Dendritic cell treated with granulocyte-macrophage colony-stimulating factor and Interleukin-4, amounts not matched to agents 40 ng/mL and 50 ng/mL, for 4 days (primary cell): ENCODE measurements at regions not wholly inside any gene's neighbourhood (a gene's known extent, or its start where the extent isn't known, plus 50 kb on each side); places are given as distances from the start of the nearest gene placed in this dataset.

ENCODE experiments used
- H3K27ac Mint-ChIP-seq: one replicate; pipeline ENCODE4 v1.8.0; 2022; ENCODE audit warnings: mild to moderate bottlenecking, mixed read lengths
- H3K27me3 Mint-ChIP-seq: one replicate; pipeline ENCODE4 v1.8.0; 2022; ENCODE audit warnings: mild to moderate bottlenecking, mixed read lengths
- H3K36me3 Mint-ChIP-seq: one replicate; pipeline ENCODE4 v1.8.0; 2022; ENCODE audit warnings: low read depth, mixed read lengths
- H3K4me1 Mint-ChIP-seq: one replicate; pipeline ENCODE4 v1.8.0; 2022; ENCODE audit warnings: low read depth, mixed read lengths
- H3K4me3 Mint-ChIP-seq: one replicate; pipeline ENCODE4 v1.8.0; 2022; ENCODE audit warnings: mild to moderate bottlenecking, moderate library complexity, mixed read lengths
- H3K9me3 Mint-ChIP-seq: one replicate; pipeline ENCODE4 v1.8.0; 2022; ENCODE audit warnings: mixed read lengths
- intact Hi-C: fragments of 100-400 bp; cut with micrococcal nuclease; formaldehyde crosslinking; loops from one replicate; pipeline ENCODE4 v1.15.0; 2022

GRCh38 chr3:176926688-176927087 is 270.6 kb downstream of the TBL1XR1 start:
- no peaks in the 10 kb centered on the region for H3K9me3 Mint-ChIP-seq
- H3K27me3 Mint-ChIP-seq, result no peaks in the 10 kb centered on the region
- no peaks in the 10 kb centered on the region for H3K4me1 Mint-ChIP-seq
- no peaks in the 10 kb centered on the region for H3K36me3 Mint-ChIP-seq
- H3K4me3 Mint-ChIP-seq, result no peak overlapping the region
- no peak overlapping the region for H3K27ac Mint-ChIP-seq
- intact Hi-C loops, result no loop called here

DNA sequence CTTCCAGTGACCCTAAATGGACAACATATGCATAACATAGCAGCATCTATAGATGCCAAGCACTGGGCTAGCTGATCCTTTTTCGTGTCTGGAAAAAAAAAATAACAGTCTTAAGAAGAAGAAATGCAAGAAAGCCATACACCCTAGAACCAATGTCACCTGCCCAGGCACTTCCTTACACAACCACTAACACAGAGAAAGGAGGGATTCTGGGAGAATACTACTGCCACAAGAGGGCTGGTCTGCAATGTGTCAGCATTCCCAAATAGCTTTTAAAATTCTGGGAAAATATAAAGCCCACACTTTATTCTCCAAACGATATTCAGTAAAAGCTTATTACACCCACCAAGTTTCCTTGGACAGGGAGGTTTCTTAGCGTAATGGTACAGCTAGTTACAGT is 271.2 kb downstream of the TBL1XR1 start:
- H3K9me3 Mint-ChIP-seq, result no peaks in the 10 kb centered on the region
- H3K36me3 Mint-ChIP-seq, result no peaks in the 10 kb centered on the region
- no peak overlapping the region for H3K4me3 Mint-ChIP-seq
- H3K27ac Mint-ChIP-seq, result no peak overlapping the region
- H3K27me3 Mint-ChIP-seq, result no peaks in the 10 kb centered on the region
- intact Hi-C loops, result no loop called here
- no peaks in the 10 kb centered on the region for H3K4me1 Mint-ChIP-seq

- no peaks in the 10 kb centered on the region for H3K4me1 Mint-ChIP-seq
- no peaks in the 10 kb centered on the region for H3K36me3 Mint-ChIP-seq
- no peaks in the 10 kb centered on the region for H3K27me3 Mint-ChIP-seq
- intact Hi-C loops, result no loop called here
- no peak overlapping the region for H3K27ac Mint-ChIP-seq
- H3K4me3 Mint-ChIP-seq, result no peak overlapping the region
- H3K9me3 Mint-ChIP-seq, result no peaks in the 10 kb centered on the region
Observed at GRCh38 chr3:176920766-176921160, 276.5 kb downstream of the TBL1XR1 start.

GRCh38 chr3:176919836-176920765 is 277.2 kb downstream of the TBL1XR1 start:
- Mint-ChIP-seq H3K4me3 (no peak overlapping the region), H3K27me3 (no peaks in the 10 kb centered on the region), H3K36me3 (no peaks in the 10 kb centered on the region), H3K9me3 (no peaks in the 10 kb centered on the region), H3K4me1 (no peaks in the 10 kb centered on the region), H3K27ac (no peak overlapping the region)
- intact Hi-C loops, result no loop called here

GRCh38 chr3:176916777-176917176 is 280.5 kb downstream of the TBL1XR1 start:
- Mint-ChIP-seq H3K4me1 (no peaks in the 10 kb centered on the region), H3K9me3 (no peaks in the 10 kb centered on the region), H3K27me3 (no peaks in the 10 kb centered on the region), H3K4me3 (no peak overlapping the region), H3K36me3 (no peaks in the 10 kb centered on the region), H3K27ac (no peak overlapping the region)
- intact Hi-C loops, result no loop called here

- no peaks in the 10 kb centered on the region for H3K36me3 Mint-ChIP-seq
- intact Hi-C loops, result no loop called here
Observed at GRCh38 chr3:176914764-176915163, 282.5 kb downstream of the TBL1XR1 start.

GRCh38 chr3:176911579-176911978 is 285.7 kb downstream of the TBL1XR1 start:
- Mint-ChIP-seq H3K4me1 (no peaks in the 10 kb centered on the region), H3K27ac (no peak overlapping the region), H3K9me3 (no peaks in the 10 kb centered on the region), H3K36me3 (no peaks in the 10 kb centered on the region), H3K27me3 (no peaks in the 10 kb centered on the region), H3K4me3 (no peak overlapping the region)
- intact Hi-C loops, result no loop called here

More at GRCh38 chr3:176914764-176915163, 282.5 kb downstream of the TBL1XR1 start:
- H3K9me3 Mint-ChIP-seq, result no peaks in the 10 kb centered on the region
- no peaks in the 10 kb centered on the region for H3K4me1 Mint-ChIP-seq
- no peak overlapping the region for H3K27ac Mint-ChIP-seq
- no peak overlapping the region for H3K4me3 Mint-ChIP-seq
- no peaks in the 10 kb centered on the region for H3K27me3 Mint-ChIP-seq

GRCh38 chr3:176909044-176909443 is 288.2 kb downstream of the TBL1XR1 start:
- intact Hi-C loops, result no loop called here
- Mint-ChIP-seq H3K36me3 (no peaks in the 10 kb centered on the region), H3K27me3 (no peaks in the 10 kb centered on the region), H3K9me3 (no peaks in the 10 kb centered on the region), H3K4me1 (no peaks in the 10 kb centered on the region), H3K4me3 (no peak overlapping the region), H3K27ac (no peak overlapping the region)

GRCh38 chr3:176906046-176906905 is 291.0 kb downstream of the TBL1XR1 start:
- no peaks in the 10 kb centered on the region for H3K9me3 Mint-ChIP-seq
- H3K4me3 Mint-ChIP-seq, result no peak overlapping the region
- H3K27ac Mint-ChIP-seq, result no peak overlapping the region
- H3K27me3 Mint-ChIP-seq, result no peaks in the 10 kb centered on the region
- H3K4me1 Mint-ChIP-seq, result no peaks in the 10 kb centered on the region
- intact Hi-C loops, result no loop called here
- H3K36me3 Mint-ChIP-seq, result no peaks in the 10 kb centered on the region

GRCh38 chr3:176905331-176905730 is 292.0 kb downstream of the TBL1XR1 start:
- H3K27me3 Mint-ChIP-seq, result no peaks in the 10 kb centered on the region
- intact Hi-C loops, result no loop called here
- no peaks in the 10 kb centered on the region for H3K4me1 Mint-ChIP-seq
- no peaks in the 10 kb centered on the region for H3K36me3 Mint-ChIP-seq
- no peaks in the 10 kb centered on the region for H3K9me3 Mint-ChIP-seq
- H3K4me3 Mint-ChIP-seq, result no peak overlapping the region
- H3K27ac Mint-ChIP-seq, result no peak overlapping the region

GRCh38 chr3:176904506-176904905 is 292.8 kb downstream of the TBL1XR1 start:
- intact Hi-C loops, result no loop called here
- Mint-ChIP-seq H3K36me3 (no peaks in the 10 kb centered on the region), H3K4me3 (no peak overlapping the region), H3K4me1 (no peaks in the 10 kb centered on the region), H3K27ac (no peak overlapping the region), H3K9me3 (no peaks in the 10 kb centered on the region), H3K27me3 (no peaks in the 10 kb centered on the region)

DNA sequence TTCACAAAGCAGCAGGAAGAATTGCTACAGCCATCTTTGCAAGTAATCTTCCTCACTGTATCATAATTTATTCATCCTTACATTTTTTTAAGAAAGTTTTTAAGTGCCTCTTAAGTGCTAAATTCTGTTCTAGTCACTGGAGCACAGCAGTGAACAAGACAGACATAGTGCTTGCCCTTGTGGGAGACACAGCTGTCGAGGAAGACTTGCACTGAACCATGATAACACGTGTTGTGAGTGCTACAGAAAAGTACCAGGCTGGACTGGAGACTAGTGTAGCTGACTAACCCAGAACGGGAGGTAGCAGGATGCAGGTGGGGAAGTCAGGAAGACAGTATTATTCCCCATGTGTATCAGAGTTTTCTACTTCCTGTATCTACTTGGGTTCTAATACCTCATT is 300.6 kb downstream of the TBL1XR1 start:
- Mint-ChIP-seq H3K36me3 (no peaks in the 10 kb centered on the region), H3K9me3 (peaks cover 33% of the 10 kb centered on the region), H3K27me3 (no peaks in the 10 kb centered on the region), H3K4me1 (no peaks in the 10 kb centered on the region), H3K27ac (no peak overlapping the region), H3K4me3 (no peak overlapping the region)
- intact Hi-C loops, result no loop called here

DNA sequence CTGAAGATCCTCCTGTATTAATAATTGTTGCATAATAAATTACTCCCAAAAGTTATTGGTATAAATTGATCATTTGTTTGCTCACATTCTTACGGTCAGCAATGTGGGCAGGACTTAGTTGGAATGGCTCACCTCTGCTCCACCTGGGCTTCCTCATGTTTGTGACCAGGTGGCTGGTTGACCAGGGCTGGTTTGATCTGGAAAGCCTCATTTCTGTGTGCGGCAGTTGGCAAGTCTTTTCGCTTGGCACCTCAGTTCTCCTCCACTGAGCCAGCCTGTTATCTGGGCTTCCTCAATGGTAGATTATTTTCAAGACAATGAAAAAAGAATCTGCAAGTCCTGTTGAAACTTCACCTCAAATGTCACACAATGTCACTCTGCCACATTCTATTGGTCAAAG is 301.1 kb downstream of the TBL1XR1 start:
- Mint-ChIP-seq H3K4me3 (no peak overlapping the region), H3K27ac (no peak overlapping the region), H3K4me1 (no peaks in the 10 kb centered on the region), H3K27me3 (no peaks in the 10 kb centered on the region), H3K9me3 (peaks cover 38% of the 10 kb centered on the region), H3K36me3 (no peaks in the 10 kb centered on the region)
- intact Hi-C loops, result no loop called here

- intact Hi-C loops, result loop anchor here (10.0 kb wide), 1 partner anchor 1505 kb away; no protein-coding TSS in a partner anchor
- H3K27me3 Mint-ChIP-seq, result no peaks in the 10 kb centered on the region
- no peak overlapping the region for H3K4me3 Mint-ChIP-seq
- no peaks in the 10 kb centered on the region for H3K4me1 Mint-ChIP-seq
- H3K9me3 Mint-ChIP-seq, result peaks cover 49% of the 10 kb centered on the region
- H3K27ac Mint-ChIP-seq, result no peak overlapping the region
- H3K36me3 Mint-ChIP-seq, result no peaks in the 10 kb centered on the region
Observed at GRCh38 chr3:176879710-176880109, 317.6 kb downstream of the TBL1XR1 start.
